ENCODE measurements at regions not wholly inside any gene's neighbourhood (a gene's known extent, or its start where the extent isn't known, plus 50 kb on each side); places are given as distances from the start of the nearest gene placed in this dataset.

GRCh38 chr6:106767271-106767670 is 137.9 kb downstream of the QRSL1 start:
- no peaks in the 10 kb centered on the region for H3K4me1 ChIP-seq (ENCODE audit: insufficient read depth)
- H3K4me3 ChIP-seq: no peak overlapping the region
- H3K79me2 ChIP-seq (replicated peaks; ENCODE audit: insufficient read depth): no peaks in the 10 kb centered on the region
- DNase-seq (ENCODE audit: low spot score) (no peak), ATAC-seq (no peak)
- H3K27ac ChIP-seq (ENCODE audit: low read depth): no peak overlapping the region
- Mint-ChIP-seq H3K4me3 (no peak overlapping the region), H3K27ac (no peak overlapping the region), H3K4me1 (no peaks in the 10 kb centered on the region), H3K9me3 (peaks cover 30% of the 10 kb centered on the region), H3K27me3 (ENCODE audit: insufficient read depth, low read depth, poor library complexity) (no peaks in the 10 kb centered on the region), H3K36me3 (ENCODE audit: low read depth) (peaks cover 19% of the 10 kb centered on the region)
- no peaks in the 10 kb centered on the region for H4K20me1 ChIP-seq (replicated peaks; ENCODE audit: insufficient read depth)
- peak overlapping the region; percentile 5; the same call in 1 of the 2 replicates for H2AFZ ChIP-seq
- H3K4me2 ChIP-seq: no peak overlapping the region
- TF ChIP-seq POLR2AphosphoS5 (IDR thresholded peaks at IDR 0.05; ENCODE audit: low read depth) (no peak), STAT1 (IDR thresholded peaks at IDR 0.05; ENCODE audit: unreplicated experiment) (no peak), ETS1 (IDR thresholded peaks at IDR 0.05) (no peak), JUNB (IDR thresholded peaks at IDR 0.05; ENCODE audit: unreplicated experiment) (no peak), EZH2phosphoT487 (IDR thresholded peaks at IDR 0.05; ENCODE audit: unreplicated experiment) (no peak), ZNF462 (CRISPR knock-in tag; IDR thresholded peaks at IDR 0.05) (no peak), ZNF331 (CRISPR knock-in tag; IDR thresholded peaks at IDR 0.05; ENCODE audit: low read depth) (no peak)
- H3K36me3 ChIP-seq (ENCODE audit: insufficient read depth): no peaks in the 10 kb centered on the region; the same call in 1 of the 2 replicates
- peaks cover 10% of the 10 kb centered on the region for H3K9me2 ChIP-seq (ENCODE audit: insufficient read depth)
- no peaks in the 10 kb centered on the region for H3K27me3 ChIP-seq (ENCODE audit: insufficient read depth)
- H3F3A ChIP-seq (replicated peaks; ENCODE audit: low read depth): no peaks in the 10 kb centered on the region

All from GM23338 (cell line).